Caco-2 (cell line): ENCODE measurements at regions not wholly inside any gene's neighbourhood (a gene's known extent, or its start where the extent isn't known, plus 50 kb on each side); places are given as distances from the start of the nearest gene placed in this dataset.

Experiments
- BruUV-seq: library from RNA; stranded (reverse); fragments of 400-500 nt; replicated peaks from 2 replicates; lab custom pipeline; 2021; lab: Mats Ljungman, UMichigan
- CTCF ChIA-PET: fragments of 300-600 bp; sonication (Branson Sonifier 250); formaldehyde crosslinking; loops from one replicate; lab custom pipeline; 2022; ENCODE audit warnings: antibody characterized with exemption; lab: Charles Lee
- POLR2A ChIA-PET: fragments of 300-600 bp; sonication (Branson Sonifier 250); formaldehyde crosslinking; loops from one replicate; lab custom pipeline; 2022; ENCODE audit warnings: antibody characterized with exemption; lab: Charles Lee
- DNase-seq, 2 experiments: peaks; one replicate each; pipeline versions ENCODE4 v3.0.0 to v3.0.0-alpha.2; 2020 to 2022
- H3K27me3 ChIP-seq: replicated peaks from 2 replicates; pipeline ENCODE4 v1.6.0; 2011; ENCODE audit warnings: low read length; ENCODE audit not compliant: control insufficient read depth, insufficient read depth
- H3K36me3 ChIP-seq: 2 replicates; pipeline ENCODE4 v1.5.1; 2011; ENCODE audit warnings: low read length; ENCODE audit not compliant: control insufficient read depth, insufficient read depth
- H3K4me1 ChIP-seq: fragments of 250-450 bp; sonication (Bioruptor Pico); 2 replicates; pipeline ENCODE4 v1.5.1; 2020; ENCODE audit warnings: mild to moderate bottlenecking
- H3K4me3 ChIP-seq: 2 replicates; pipeline ENCODE4 v1.5.1; 2011; ENCODE audit warnings: low read depth, mild to moderate bottlenecking, control low read depth, low read length
- H3K9me3 ChIP-seq: fragments of 250-450 bp; sonication (Bioruptor Pico); 2 replicates; pipeline ENCODE4 v1.5.1; 2020; ENCODE audit warnings: mild to moderate bottlenecking, moderate library complexity
- H3K27ac Mint-ChIP-seq: one replicate; pipeline ENCODE4 v1.8.0; 2022; ENCODE audit warnings: mixed read lengths; ENCODE audit not compliant: unreplicated experiment
- H3K27me3 Mint-ChIP-seq: one replicate; pipeline ENCODE4 v1.8.0; 2022; ENCODE audit warnings: mixed read lengths; ENCODE audit not compliant: insufficient read depth, unreplicated experiment
- H3K36me3 Mint-ChIP-seq: one replicate; pipeline ENCODE4 v1.8.0; 2022; ENCODE audit warnings: mild to moderate bottlenecking, mixed read lengths; ENCODE audit not compliant: insufficient read depth, unreplicated experiment
- H3K4me1 Mint-ChIP-seq: one replicate; pipeline ENCODE4 v1.8.0; 2022; ENCODE audit warnings: low read depth, mixed read lengths; ENCODE audit not compliant: unreplicated experiment
- H3K4me3 Mint-ChIP-seq: one replicate; pipeline ENCODE4 v1.8.0; 2022; ENCODE audit warnings: mild to moderate bottlenecking, moderate library complexity, mixed read lengths; ENCODE audit not compliant: unreplicated experiment
- H3K9me3 Mint-ChIP-seq: one replicate; pipeline ENCODE4 v1.8.0; 2022; ENCODE audit warnings: mixed read lengths; ENCODE audit not compliant: unreplicated experiment
- intact Hi-C: fragments of 100-400 bp; cut with micrococcal nuclease; formaldehyde crosslinking; loops from one replicate; pipeline ENCODE4 v1.10.0; 2022; ENCODE audit not compliant: unreplicated experiment
- TF ChIP-seq, protein P1 (sequence below), 2 experiments: fragments of 200-600 bp in 1 of 2; IDR thresholded peaks; 1 replicate in 1 of 2; 2 replicates in 1 of 2; pipeline versions ENCODE4 v1.5.1 to v1.8.0; 2011 to 2022; ENCODE audit warnings: antibody characterized with exemption in 1 of 2, control low read depth in 1 of 2, inconsistent platforms in 1 of 2, low read depth in 1 of 2, low read length in 1 of 2, mild to moderate bottlenecking in 1 of 2, moderate library complexity in 1 of 2; ENCODE audit not compliant: insufficient read depth in 1 of 2, severe bottlenecking in 1 of 2, unreplicated experiment in 1 of 2

DNA sequence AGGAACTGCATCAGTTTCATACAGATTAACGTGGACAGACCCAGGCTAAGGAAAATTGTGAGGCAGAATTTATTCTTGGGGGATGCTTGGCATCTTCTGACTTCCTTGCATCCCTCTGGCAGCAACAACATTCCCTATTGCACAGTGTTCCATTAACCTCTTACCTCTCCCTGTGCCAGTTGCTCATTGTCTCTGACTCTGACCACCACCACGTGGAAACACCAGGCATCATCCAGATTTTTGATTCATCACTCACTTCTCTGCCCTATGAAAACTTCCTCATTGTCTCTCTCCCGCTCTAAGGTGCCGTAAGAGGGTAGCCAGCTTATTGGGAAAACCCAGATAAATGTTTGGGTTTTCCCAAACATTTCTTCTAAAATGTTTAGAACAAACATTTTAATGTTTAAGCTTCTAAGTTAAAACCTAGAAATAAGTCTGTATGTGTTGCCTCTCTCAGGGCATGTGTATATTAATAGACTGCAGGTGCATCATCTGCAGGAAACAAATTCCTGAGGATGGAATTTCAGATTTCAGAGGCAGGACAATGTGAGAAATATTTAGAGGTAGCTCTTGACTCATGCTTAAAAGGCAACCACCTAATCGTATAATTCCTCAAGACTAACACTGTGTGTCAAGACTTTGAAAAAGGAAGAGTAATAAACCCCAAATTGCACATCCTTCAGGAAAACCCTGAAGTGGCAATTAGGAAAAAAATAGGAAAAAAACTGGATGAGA lies 64.5 kb upstream of the SLC35F4 start:
- no peak overlapping the region for H3K4me3 Mint-ChIP-seq
- H3K27me3 ChIP-seq: no peaks in the 10 kb centered on the region; the same call in 1 of the 2 replicates
- no peaks in the 10 kb centered on the region for H3K4me1 ChIP-seq
- DNase-seq: no peak
- TF ChIP-seq, protein P1, sequence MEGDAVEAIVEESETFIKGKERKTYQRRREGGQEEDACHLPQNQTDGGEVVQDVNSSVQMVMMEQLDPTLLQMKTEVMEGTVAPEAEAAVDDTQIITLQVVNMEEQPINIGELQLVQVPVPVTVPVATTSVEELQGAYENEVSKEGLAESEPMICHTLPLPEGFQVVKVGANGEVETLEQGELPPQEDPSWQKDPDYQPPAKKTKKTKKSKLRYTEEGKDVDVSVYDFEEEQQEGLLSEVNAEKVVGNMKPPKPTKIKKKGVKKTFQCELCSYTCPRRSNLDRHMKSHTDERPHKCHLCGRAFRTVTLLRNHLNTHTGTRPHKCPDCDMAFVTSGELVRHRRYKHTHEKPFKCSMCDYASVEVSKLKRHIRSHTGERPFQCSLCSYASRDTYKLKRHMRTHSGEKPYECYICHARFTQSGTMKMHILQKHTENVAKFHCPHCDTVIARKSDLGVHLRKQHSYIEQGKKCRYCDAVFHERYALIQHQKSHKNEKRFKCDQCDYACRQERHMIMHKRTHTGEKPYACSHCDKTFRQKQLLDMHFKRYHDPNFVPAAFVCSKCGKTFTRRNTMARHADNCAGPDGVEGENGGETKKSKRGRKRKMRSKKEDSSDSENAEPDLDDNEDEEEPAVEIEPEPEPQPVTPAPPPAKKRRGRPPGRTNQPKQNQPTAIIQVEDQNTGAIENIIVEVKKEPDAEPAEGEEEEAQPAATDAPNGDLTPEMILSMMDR (IDR thresholded peaks at IDR 0.05; ENCODE audit: insufficient read depth in 1 of 2, low read depth in 1 of 2, low read length in 1 of 2, severe bottlenecking in 1 of 2, unreplicated experiment in 1 of 2): no peak
- peaks cover 20% of the 10 kb centered on the region for H3K27me3 Mint-ChIP-seq
- H3K9me3 Mint-ChIP-seq: no peaks in the 10 kb centered on the region
- ChIA-PET CTCF (no interaction called here), POLR2A (no interaction called here)
- H3K4me1 Mint-ChIP-seq: no peaks in the 10 kb centered on the region
- no TSS peak for BruUV-seq
- H3K27ac Mint-ChIP-seq: no peak overlapping the region
- intact Hi-C loops: no loop called here
- no peaks in the 10 kb centered on the region for H3K36me3 ChIP-seq
- H3K4me3 ChIP-seq: no peak overlapping the region
- no peaks in the 10 kb centered on the region for H3K36me3 Mint-ChIP-seq
- H3K9me3 ChIP-seq: no peaks in the 10 kb centered on the region

GRCh38 chr14:57928732-57929131 lies 62.8 kb upstream of the SLC35F4 start:
- Histone ChIP-seq H3K36me3 (no peaks in the 10 kb centered on the region), H3K4me3 (no peak overlapping the region), H3K9me3 (no peaks in the 10 kb centered on the region), H3K27me3 (no peaks in the 10 kb centered on the region; the same call in 1 of the 2 replicates), H3K4me1 (no peaks in the 10 kb centered on the region)
- no peak for DNase-seq
- Mint-ChIP-seq H3K4me1 (no peaks in the 10 kb centered on the region), H3K9me3 (peaks cover 13% of the 10 kb centered on the region), H3K27me3 (peaks cover 18% of the 10 kb centered on the region), H3K4me3 (no peak overlapping the region), H3K36me3 (no peaks in the 10 kb centered on the region), H3K27ac (no peak overlapping the region)
- POLR2A ChIA-PET: no interaction called here
- intact Hi-C loops: no loop called here
- no TSS peak for BruUV-seq
- CTCF ChIA-PET: no interaction called here
- TF ChIP-seq, protein P1 (IDR thresholded peaks at IDR 0.05; ENCODE audit: insufficient read depth in 1 of 2, low read depth in 1 of 2, low read length in 1 of 2, severe bottlenecking in 1 of 2, unreplicated experiment in 1 of 2): no peak

GRCh38 chr14:57921377-57921776 lies 55.5 kb upstream of the SLC35F4 start:
- Mint-ChIP-seq H3K27ac (no peak overlapping the region), H3K9me3 (peaks cover 16% of the 10 kb centered on the region), H3K4me1 (no peaks in the 10 kb centered on the region), H3K36me3 (no peaks in the 10 kb centered on the region), H3K4me3 (no peak overlapping the region), H3K27me3 (peaks cover 6% of the 10 kb centered on the region)
- DNase-seq: no peak
- BruUV-seq: no TSS peak
- Histone ChIP-seq H3K36me3 (no peaks in the 10 kb centered on the region), H3K4me1 (no peaks in the 10 kb centered on the region), H3K4me3 (no peak overlapping the region), H3K27me3 (no peaks in the 10 kb centered on the region; the same call in 1 of the 2 replicates), H3K9me3 (no peaks in the 10 kb centered on the region)
- intact Hi-C loops: no loop called here
- TF ChIP-seq, protein P1 (IDR thresholded peaks at IDR 0.05; ENCODE audit: insufficient read depth in 1 of 2, low read depth in 1 of 2, low read length in 1 of 2, severe bottlenecking in 1 of 2, unreplicated experiment in 1 of 2): no peak
- POLR2A ChIA-PET: no interaction called here
- CTCF ChIA-PET: no interaction called here
